KMS-11 (cell line): ENCODE measurements at regions not wholly inside any gene's neighbourhood (a gene's known extent, or its start where the extent isn't known, plus 50 kb on each side); places are given as distances from the start of the nearest gene placed in this dataset.
A peak's percentile ranks its signal among the peaks of the same experiment; 100 is the strongest.

Source experiments
- H2AFZ ChIP-seq: fragments of 200-600 bp; sonication (generic); 2 replicates; pipeline ENCODE4 v1.6.1; 2016; ENCODE audit warnings: antibody characterized with exemption, mixed run types, low read depth
- H3K27ac ChIP-seq: fragments of 200-600 bp; sonication (generic); 2 replicates; pipeline ENCODE4 v1.6.1; 2016; ENCODE audit warnings: mild to moderate bottlenecking, mixed run types
- H3K27me3 ChIP-seq: fragments of 200-600 bp; sonication (generic); 2 replicates; pipeline ENCODE4 v1.6.1; 2017; ENCODE audit warnings: mild to moderate bottlenecking, low read depth, mixed run types, moderate library complexity; ENCODE audit not compliant: insufficient read depth
- H3K36me3 ChIP-seq: fragments of 200-600 bp; sonication (generic); 2 replicates; pipeline ENCODE4 v1.6.1; 2017; ENCODE audit warnings: mild to moderate bottlenecking, mixed run types; ENCODE audit not compliant: insufficient read depth
- H3K4me1 ChIP-seq: fragments of 200-600 bp; sonication (generic); 2 replicates; pipeline ENCODE4 v1.6.1; 2016; ENCODE audit warnings: mild to moderate bottlenecking, low read depth, mixed run types; ENCODE audit not compliant: poor library complexity, severe bottlenecking
- H3K4me2 ChIP-seq: fragments of 200-600 bp; sonication (generic); 2 replicates; pipeline ENCODE4 v1.7.0; 2016; ENCODE audit warnings: mild to moderate bottlenecking, mixed run types
- H3K4me3 ChIP-seq: fragments of 200-600 bp; sonication (generic); IDR thresholded peaks from 2 replicates; pipeline ENCODE4 v1.6.1; 2017; ENCODE audit warnings: low read depth, low read length, mixed read lengths; ENCODE audit not compliant: insufficient read depth
- H3K79me2 ChIP-seq: fragments of 200-600 bp; sonication (generic); 2 replicates; pipeline ENCODE4 v1.6.1; 2016; ENCODE audit warnings: low read depth, mixed run types; ENCODE audit not compliant: insufficient read depth
- H3K9ac ChIP-seq: fragments of 200-600 bp; sonication (generic); 2 replicates; pipeline ENCODE4 v1.6.1; 2016; ENCODE audit warnings: mild to moderate bottlenecking, mixed run types
- H4K20me1 ChIP-seq: fragments of 200-600 bp; sonication (generic); 2 replicates; pipeline ENCODE4 v1.6.1; 2016; ENCODE audit warnings: mild to moderate bottlenecking, mixed run types; ENCODE audit not compliant: insufficient read depth
- CTCF ChIP-seq: fragments of 200-600 bp; sonication (generic); conservative IDR thresholded peaks from 2 replicates; pipeline ENCODE4 v1.6.1; 2017; ENCODE audit warnings: low read depth, mild to moderate bottlenecking, antibody characterized with exemption, low read length, moderate library complexity, mixed read lengths

- TF ChIP-seq CTCF = no peak
- no peak overlapping the region for H3K4me2 ChIP-seq
- H3K27ac ChIP-seq = no peak overlapping the region
- no peaks in the 10 kb centered on the region for H3K36me3 ChIP-seq
- no peak overlapping the region for H2AFZ ChIP-seq
- no peaks in the 10 kb centered on the region for H3K27me3 ChIP-seq
- H3K4me1 ChIP-seq = no peaks in the 10 kb centered on the region
- H3K4me3 ChIP-seq = no peak overlapping the region
- no peak overlapping the region for H3K9ac ChIP-seq
- H3K79me2 ChIP-seq = no peaks in the 10 kb centered on the region
- H4K20me1 ChIP-seq = no peaks in the 10 kb centered on the region
Observed at GRCh38 chrX:46311581-46312120, 233.6 kb downstream of the ZNF674 start.

- Histone ChIP-seq H2AFZ (peak overlapping the region; percentile 18; the same call in 1 of the 2 replicates), H3K79me2 (no peaks in the 10 kb centered on the region), H3K36me3 (no peaks in the 10 kb centered on the region), H3K27me3 (no peaks in the 10 kb centered on the region), H3K4me3 (no peak overlapping the region), H3K4me2 (peak overlapping the region; percentile 39; the same call in 1 of the 2 replicates), H4K20me1 (no peaks in the 10 kb centered on the region), H3K27ac (no peak overlapping the region), H3K4me1 (no peaks in the 10 kb centered on the region), H3K9ac (no peak overlapping the region)
- TF ChIP-seq CTCF = no peak
Observed at GRCh38 chrX:46310815-46311497, 234.3 kb downstream of the ZNF674 start.

- Histone ChIP-seq H3K4me1 (no peaks in the 10 kb centered on the region), H3K27me3 (no peaks in the 10 kb centered on the region), H3K27ac (no peak overlapping the region), H4K20me1 (no peaks in the 10 kb centered on the region), H3K4me2 (no peak overlapping the region), H3K9ac (no peak overlapping the region), H2AFZ (no peak overlapping the region), H3K4me3 (no peak overlapping the region), H3K36me3 (no peaks in the 10 kb centered on the region), H3K79me2 (no peaks in the 10 kb centered on the region)
- no peak for TF ChIP-seq CTCF
Observed at GRCh38 chrX:46308110-46308509, 237.1 kb downstream of the ZNF674 start.

- no peaks in the 10 kb centered on the region for H3K36me3 ChIP-seq
- H2AFZ ChIP-seq = no peak overlapping the region
Observed at GRCh38 chrX:46306103-46306502, 239.1 kb downstream of the ZNF674 start.

More at GRCh38 chrX:46306103-46306502, 239.1 kb downstream of the ZNF674 start:
- Histone ChIP-seq H3K27me3 (no peaks in the 10 kb centered on the region), H3K4me1 (no peaks in the 10 kb centered on the region), H3K4me2 (no peak overlapping the region), H3K4me3 (no peak overlapping the region), H3K9ac (no peak overlapping the region), H4K20me1 (no peaks in the 10 kb centered on the region), H3K27ac (no peak overlapping the region), H3K79me2 (no peaks in the 10 kb centered on the region)
- TF ChIP-seq CTCF = no peak
